ENCODE measurements at regions not wholly inside any gene's neighbourhood (a gene's known extent, or its start where the extent isn't known, plus 50 kb on each side); places are given as distances from the start of the nearest gene placed in this dataset.

DNA sequence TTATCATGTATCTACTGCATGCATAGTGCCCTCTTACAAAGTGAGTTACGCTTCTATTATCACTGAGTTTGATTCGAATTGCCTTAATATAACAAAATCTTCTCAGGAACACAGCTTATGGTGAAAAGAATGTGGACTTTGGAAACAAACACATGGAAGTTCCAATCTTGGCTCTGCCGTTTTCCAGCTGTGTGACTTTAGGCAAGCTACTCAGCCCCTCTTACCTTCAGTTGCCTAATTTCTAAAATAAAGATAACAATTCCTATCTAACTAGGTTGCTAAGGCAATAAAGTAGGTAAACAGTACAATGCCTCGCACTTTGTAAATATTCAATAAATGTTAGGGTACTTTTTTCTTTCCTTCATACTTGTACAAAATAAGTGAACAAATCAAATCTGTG lies 104.0 kb upstream of the GRIA3 start:
- TF ChIP-seq, protein P1, sequence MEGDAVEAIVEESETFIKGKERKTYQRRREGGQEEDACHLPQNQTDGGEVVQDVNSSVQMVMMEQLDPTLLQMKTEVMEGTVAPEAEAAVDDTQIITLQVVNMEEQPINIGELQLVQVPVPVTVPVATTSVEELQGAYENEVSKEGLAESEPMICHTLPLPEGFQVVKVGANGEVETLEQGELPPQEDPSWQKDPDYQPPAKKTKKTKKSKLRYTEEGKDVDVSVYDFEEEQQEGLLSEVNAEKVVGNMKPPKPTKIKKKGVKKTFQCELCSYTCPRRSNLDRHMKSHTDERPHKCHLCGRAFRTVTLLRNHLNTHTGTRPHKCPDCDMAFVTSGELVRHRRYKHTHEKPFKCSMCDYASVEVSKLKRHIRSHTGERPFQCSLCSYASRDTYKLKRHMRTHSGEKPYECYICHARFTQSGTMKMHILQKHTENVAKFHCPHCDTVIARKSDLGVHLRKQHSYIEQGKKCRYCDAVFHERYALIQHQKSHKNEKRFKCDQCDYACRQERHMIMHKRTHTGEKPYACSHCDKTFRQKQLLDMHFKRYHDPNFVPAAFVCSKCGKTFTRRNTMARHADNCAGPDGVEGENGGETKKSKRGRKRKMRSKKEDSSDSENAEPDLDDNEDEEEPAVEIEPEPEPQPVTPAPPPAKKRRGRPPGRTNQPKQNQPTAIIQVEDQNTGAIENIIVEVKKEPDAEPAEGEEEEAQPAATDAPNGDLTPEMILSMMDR (IDR thresholded peaks at IDR 0.05) = no peak
- no peak for TF ChIP-seq POLR2A (IDR thresholded peaks at IDR 0.05)

All from thyroid gland (tissue), 4 donors.